SU-DHL-6 (cell line): ENCODE measurements at regions not wholly inside any gene's neighbourhood (a gene's known extent, or its start where the extent isn't known, plus 50 kb on each side); places are given as distances from the start of the nearest gene placed in this dataset.

Source experiments
- H2AFZ ChIP-seq: fragments of 200-600 bp; sonication (generic); 2 replicates; pipeline ENCODE4 v1.6.1; 2014; ENCODE audit warnings: low read depth, mild to moderate bottlenecking, moderate library complexity, mixed read lengths, antibody characterized with exemption, low read length; ENCODE audit not compliant: severe bottlenecking
- H3F3A ChIP-seq: fragments of 200-600 bp; shearing (Covaris generic); 2 replicates; pipeline ENCODE4 v1.6.0; 2016; ENCODE audit warnings: antibody characterized with exemption, mild to moderate bottlenecking; ENCODE audit not compliant: insufficient read depth
- H3K27ac ChIP-seq: fragments of 200-600 bp; sonication (generic); 2 replicates; pipeline ENCODE4 v1.5.1; 2016; ENCODE audit warnings: low read depth, mild to moderate bottlenecking, low read length, moderate library complexity, mixed read lengths
- H3K27me3 ChIP-seq: fragments of 200-600 bp; sonication (generic), shearing (Covaris generic); 2 replicates; pipeline ENCODE4 v1.6.0; 2014; ENCODE audit warnings: mild to moderate bottlenecking, low read length
- H3K36me3 ChIP-seq: fragments of 200-600 bp; sonication (generic); 2 replicates; pipeline ENCODE4 v1.6.1; 2014; ENCODE audit warnings: mild to moderate bottlenecking, low read length, mixed read lengths
- H3K4me2 ChIP-seq: fragments of 300-600, 200-600 bp; shearing (Covaris generic), sonication (generic); 2 replicates; pipeline ENCODE4 v1.6.0; 2014; ENCODE audit warnings: low read length, low read depth, mild to moderate bottlenecking; ENCODE audit not compliant: poor library complexity, severe bottlenecking
- H3K4me3 ChIP-seq: fragments of 200-600 bp; sonication (generic); 2 replicates; pipeline ENCODE4 v1.5.1; 2014; ENCODE audit warnings: antibody characterized with exemption, low read length, mild to moderate bottlenecking, mixed read lengths; ENCODE audit not compliant: insufficient read depth, poor library complexity, severe bottlenecking
- H3K79me2 ChIP-seq: fragments of 200-600 bp; sonication (generic); 2 replicates; pipeline ENCODE4 v1.6.1; 2014; ENCODE audit warnings: mild to moderate bottlenecking, low read length, moderate library complexity; ENCODE audit not compliant: insufficient read depth
- H3K9ac ChIP-seq: fragments of 200-600 bp; sonication (generic); 2 replicates; pipeline ENCODE4 v1.7.0; 2014; ENCODE audit warnings: mild to moderate bottlenecking, low read length
- H3K9me2 ChIP-seq: fragments of 200-600 bp; sonication (generic); replicated peaks from 2 replicates; pipeline ENCODE4 v1.6.1; 2014; ENCODE audit warnings: low read length; ENCODE audit not compliant: insufficient read depth
- H3K9me3 ChIP-seq: fragments of 200-600 bp; sonication (generic); 2 replicates; pipeline ENCODE4 v1.6.1; 2014; ENCODE audit warnings: low read length, mixed read lengths; ENCODE audit not compliant: insufficient read depth
- H4K20me1 ChIP-seq: fragments of 200-600 bp; sonication (generic); 2 replicates; pipeline ENCODE4 v1.6.1; 2014; ENCODE audit warnings: low read depth, mild to moderate bottlenecking, antibody characterized with exemption, low read length, moderate library complexity, mixed read lengths
- CTCF ChIP-seq: fragments of 200-600 bp; sonication (generic); IDR thresholded peaks from one replicate; pipeline ENCODE4 v1.5.1; 2017; ENCODE audit warnings: antibody characterized with exemption, mild to moderate bottlenecking, low read length, moderate library complexity; ENCODE audit not compliant: insufficient read depth, poor library complexity, severe bottlenecking
- EZH2phosphoT487 ChIP-seq: fragments of 200-600 bp; sonication (generic), shearing (Covaris generic); conservative IDR thresholded peaks from 2 replicates; pipeline ENCODE4 v1.6.1; 2018; ENCODE audit warnings: mild to moderate bottlenecking, antibody characterized with exemption, low read length, moderate library complexity, mixed read lengths

DNA sequence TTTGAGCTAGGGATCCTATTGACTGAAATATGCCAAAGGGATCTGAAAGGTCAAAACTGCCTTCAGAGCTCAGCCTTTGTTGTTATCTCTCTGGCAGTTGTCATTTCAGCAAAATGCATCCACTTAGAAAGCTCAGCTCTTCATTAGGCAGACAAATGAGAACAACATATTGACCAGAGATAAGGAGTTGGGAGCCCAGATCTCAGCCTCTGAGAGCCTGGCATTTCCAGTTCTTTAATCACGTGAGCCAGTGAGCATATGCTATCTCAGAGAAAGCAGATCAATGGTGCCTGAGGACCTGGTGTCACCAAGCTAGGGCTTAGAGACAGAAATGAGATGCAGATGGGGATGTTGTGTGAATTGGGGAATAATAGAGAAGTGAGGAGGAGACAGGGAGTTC lies 101.1 kb downstream of the DAD1 start:
- no peak overlapping the region for H3K4me2 ChIP-seq
- H3F3A ChIP-seq: peaks cover 54% of the 10 kb centered on the region
- TF ChIP-seq EZH2phosphoT487 (no peak), CTCF (no peak)
- H2AFZ ChIP-seq: no peak overlapping the region
- H3K27me3 ChIP-seq: no peaks in the 10 kb centered on the region
- H3K9me3 ChIP-seq: no peaks in the 10 kb centered on the region
- H4K20me1 ChIP-seq: no peaks in the 10 kb centered on the region
- no peaks in the 10 kb centered on the region for H3K9me2 ChIP-seq
- H3K27ac ChIP-seq: peak overlapping the region; percentile 96
- H3K79me2 ChIP-seq: no peaks in the 10 kb centered on the region
- H3K9ac ChIP-seq: peak overlapping the region; percentile 65
- no peaks in the 10 kb centered on the region for H3K36me3 ChIP-seq
- no peak overlapping the region for H3K4me3 ChIP-seq

- H2AFZ ChIP-seq: no peak overlapping the region
- H4K20me1 ChIP-seq: no peaks in the 10 kb centered on the region
- H3K9ac ChIP-seq: no peak overlapping the region
- H3K36me3 ChIP-seq: no peaks in the 10 kb centered on the region
- no peak overlapping the region for H3K4me3 ChIP-seq
- no peaks in the 10 kb centered on the region for H3K79me2 ChIP-seq
- H3K9me2 ChIP-seq: no peaks in the 10 kb centered on the region
- peaks cover 54% of the 10 kb centered on the region for H3F3A ChIP-seq
- H3K27me3 ChIP-seq: no peaks in the 10 kb centered on the region
- H3K4me2 ChIP-seq: no peak overlapping the region
- no peaks in the 10 kb centered on the region for H3K9me3 ChIP-seq
- peak overlapping the region; percentile 96 for H3K27ac ChIP-seq
- no peak for TF ChIP-seq CTCF
- TF ChIP-seq EZH2phosphoT487: no peak
Measured at GRCh38 chr14:22487401-22487800, 101.6 kb downstream of the DAD1 start.

GRCh38 chr14:22486675-22487074 lies 102.3 kb downstream of the DAD1 start:
- Histone ChIP-seq H3K27ac (peak overlapping the region; percentile 96; the same call in 1 of the 2 replicates), H3K9me2 (no peaks in the 10 kb centered on the region), H4K20me1 (no peaks in the 10 kb centered on the region), H3F3A (peaks cover 54% of the 10 kb centered on the region), H3K4me3 (no peak overlapping the region), H2AFZ (no peak overlapping the region), H3K79me2 (no peaks in the 10 kb centered on the region), H3K4me2 (no peak overlapping the region), H3K27me3 (no peaks in the 10 kb centered on the region), H3K9me3 (no peaks in the 10 kb centered on the region), H3K36me3 (no peaks in the 10 kb centered on the region), H3K9ac (no peak overlapping the region)
- TF ChIP-seq EZH2phosphoT487 (no peak), CTCF (no peak)
